Heart right ventricle (tissue), 16 donors: ENCODE measurements at regions not wholly inside any gene's neighbourhood (a gene's known extent, or its start where the extent isn't known, plus 50 kb on each side); places are given as distances from the start of the nearest gene placed in this dataset.

Experiments used
- ATAC-seq, 8 donors: fragments of 200-7000 bp; cut with Tn5 transposase; one replicate each; pipeline ENCODE4 v1.9.1; 2020; ENCODE audit warnings: mild to moderate bottlenecking in 8 of 8, moderate library complexity in 8 of 8, moderate number of reproducible peaks in 1 of 8
- DNase-seq, 2 donors: peaks; one replicate each; pipeline ENCODE4 v3.0.0-alpha.2; 2020
- H3K27ac ChIP-seq, 10 donors: fragments of 200-600 bp; sonication (generic) in 2 of 10; one replicate each; pipeline versions ENCODE4 v1.5.0 to v1.8.0; 2020 to 2022; ENCODE audit warnings: mild to moderate bottlenecking in 3 of 10
- H3K27me3 ChIP-seq, 7 donors: fragments of 200-600 bp; one replicate each; pipeline ENCODE4 v1.8.0; 2021 to 2022; ENCODE audit warnings: mild to moderate bottlenecking in 2 of 7
- H3K36me3 ChIP-seq, 9 donors: fragments of 200-600 bp; sonication (generic) in 1 of 9; one replicate each; pipeline versions ENCODE4 v1.5.0 to v1.8.0; 2020 to 2022; ENCODE audit warnings: mild to moderate bottlenecking in 2 of 9
- H3K4me1 ChIP-seq, 9 donors: fragments of 200-600 bp; sonication (generic) in 1 of 9; one replicate each; pipeline versions ENCODE4 v1.5.0 to v1.8.0; 2020 to 2022; ENCODE audit warnings: mild to moderate bottlenecking in 4 of 9
- H3K4me3 ChIP-seq, 10 donors: fragments of 200-600 bp; sonication (generic) in 2 of 10; one replicate each; pipeline versions ENCODE4 v1.5.0 to v1.8.0; 2020 to 2022; ENCODE audit warnings: mild to moderate bottlenecking in 7 of 10, moderate library complexity in 2 of 10
- H3K9me3 ChIP-seq, 11 donors: fragments of 200-600 bp in 10 of 11; sonication (generic) in 2 of 11; one replicate each; pipeline versions ENCODE4 v1.5.0 to v1.8.0; 2013 to 2022; ENCODE audit warnings: mild to moderate bottlenecking in 2 of 11, control low read depth in 1 of 11, moderate library complexity in 1 of 11
- CTCF ChIP-seq, 9 donors: fragments of 200-600 bp; sonication (generic) in 2 of 9; IDR thresholded peaks; one replicate each; pipeline versions ENCODE4 v1.5.0 to v1.8.0; 2021 to 2022; ENCODE audit warnings: antibody characterized with exemption in 9 of 9, mild to moderate bottlenecking in 5 of 9, moderate library complexity in 1 of 9
- WGBS, 2 donors: extraction: QIAGEN DNeasy Blood & Tissue Kit; methylation state at CpG; one replicate each; pipeline ENCODE4 v1.1.7; 2013; ENCODE audit warnings: inconsistent platforms in 1 of 2; 5-methylcytosine and 5-hydroxymethylcytosine counted together
- intact Hi-C, 10 donors: fragments of 100-400 bp; cut with DNase I; formaldehyde crosslinking; loops; one replicate each; pipeline versions ENCODE4 v1.11.1 to v1.14.2; 2022
- donor health status: Arrhythmogenic right ventricular cardiomyopathy.
- donor health status: ischemic (EF 13 %, LVEDD 7.1; RV severe dilation, severe dysfunction).
- donor health status: healthy with polysubstance abuse.
- donor health status: DM: no; HTN: yes; CAD: no.
- donor health status: DM: no; HTN: no; CAD: no.
- donor health status: ischemic (EF 25% LVEDD 6.9; RV normal size, moderate dysfunction).
- donor health status: ischemic (EF 25% LVEDD 5.7; RV mildly dilated, moderate dysfunction).
- donor health status: healthy.
- donor health status: DM: yes; HTN: yes; CAD: no.
- donor health status: Ischemic cardiomyopathy.
- donor health status: ischemic (EF 35%, LVEDD 5.7; RV mildly dilated, moderate dysfunction).
- donor health status: nonischemic (EF 11% LVEDD 7.7; RV severe dilation, severe dysfunction).
- donor health status: DM: yes; HTN: yes; CAD: no.
- donor health status: PGD.
- donor health status: ischemic (EF 29% LVEDD 5.4; RV normal size, mild dysfunction).
- donor health status: nonischemic (EF 23%, LVEDD 6.1; RV moderate dilation, normal function).

- H3K27me3 ChIP-seq: peaks cover 0 to 3% (median 0%) of the 10 kb centered on the region in 7 donors
- no peak for TF ChIP-seq CTCF (IDR thresholded peaks at IDR 0.05)
- H3K27ac ChIP-seq: no peak overlapping the region
- intact Hi-C loops: no loop called here
- ATAC-seq (no peak), DNase-seq (no peak)
- no peak overlapping the region for H3K4me3 ChIP-seq
- H3K4me1 ChIP-seq: no peaks in the 10 kb centered on the region
- H3K9me3 ChIP-seq: no peaks in the 10 kb centered on the region
- no peaks in the 10 kb centered on the region for H3K36me3 ChIP-seq
- WGBS, 2 donors: 75 to 79% methylated on average over 3 of the region's 3 CpGs
Measured at GRCh38 chr7:25759748-25760147, 392.2 kb upstream of the NFE2L3 start.

GRCh38 chr7:25762511-25763462 lies 389.2 kb upstream of the NFE2L3 start:
- no peak overlapping the region for H3K27ac ChIP-seq

DNA sequence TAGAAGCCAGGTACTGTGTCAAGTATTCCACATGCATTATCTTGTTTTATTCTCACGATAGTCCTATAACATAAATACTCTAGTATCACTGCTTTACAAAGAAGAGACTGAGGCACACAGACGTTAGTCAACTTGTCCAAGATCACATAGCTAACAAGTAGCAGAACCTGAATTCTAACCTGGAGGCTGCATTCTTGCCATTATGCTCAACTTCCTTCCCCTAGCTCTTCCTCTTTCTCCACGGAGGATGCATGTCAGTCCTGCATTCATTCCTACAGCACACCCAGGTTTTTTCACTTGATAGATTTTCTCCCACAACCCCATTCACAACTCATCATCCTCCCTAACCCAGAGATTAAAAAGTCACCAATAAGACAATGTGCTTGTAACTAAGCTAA lies 388.5 kb upstream of the NFE2L3 start:
- intact Hi-C loops: no loop called here
- Histone ChIP-seq H3K9me3 (no peaks in the 10 kb centered on the region), H3K27ac (no peak overlapping the region), H3K36me3 (no peaks in the 10 kb centered on the region), H3K4me1 (peaks cover 0 to 5% (median 0%) of the 10 kb centered on the region in 9 donors), H3K27me3 (peaks cover 0 to 2% (median 0%) of the 10 kb centered on the region in 7 donors), H3K4me3 (no peak overlapping the region)
- WGBS, 2 donors: 58 to 74% methylated on average over 3 of the region's 3 CpGs
- ATAC-seq (no peak), DNase-seq (no peak)
- TF ChIP-seq CTCF (IDR thresholded peaks at IDR 0.05): no peak

More at GRCh38 chr7:25762511-25763462, 389.2 kb upstream of the NFE2L3 start:
- Histone ChIP-seq H3K4me1 (peaks cover 0 to 5% (median 0%) of the 10 kb centered on the region in 9 donors), H3K36me3 (no peaks in the 10 kb centered on the region), H3K27me3 (peaks cover 0 to 3% (median 0%) of the 10 kb centered on the region in 7 donors), H3K4me3 (no peak overlapping the region), H3K9me3 (no peaks in the 10 kb centered on the region)
- DNase-seq (no peak), ATAC-seq (no peak)
- intact Hi-C loops: no loop called here
- whole genome bisulfite sequencing, 2 donors: 70 to 83% methylated on average over 12 of the region's 12 CpGs
- no peak for TF ChIP-seq CTCF (IDR thresholded peaks at IDR 0.05)

DNA sequence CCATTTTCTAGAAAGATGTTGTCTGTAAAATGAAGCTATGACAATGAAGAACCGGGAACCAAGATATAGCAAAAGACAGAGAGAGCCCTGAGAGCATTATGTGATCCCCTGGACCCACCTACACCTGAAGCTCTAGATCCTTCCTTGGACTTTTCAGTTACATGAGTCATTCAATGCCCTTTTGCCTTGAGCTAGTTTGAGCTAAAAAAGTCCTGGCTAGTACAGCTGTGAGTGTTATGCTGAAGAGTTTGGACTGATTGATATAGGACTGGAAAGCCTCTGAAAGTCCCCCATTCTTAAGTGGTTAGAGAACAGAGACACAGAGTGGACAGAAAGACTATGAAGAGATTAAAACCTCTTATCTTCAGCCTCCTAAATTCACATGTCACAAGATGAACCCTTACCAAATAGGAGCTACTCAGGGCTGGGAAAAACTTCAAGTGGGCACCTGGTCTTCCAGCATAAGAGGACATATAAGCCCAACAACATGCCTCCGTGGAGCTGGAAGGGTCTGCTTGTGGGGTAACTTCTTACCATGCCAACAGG lies 386.8 kb upstream of the NFE2L3 start:
- TF ChIP-seq CTCF (IDR thresholded peaks at IDR 0.05): no peak
- H3K27ac ChIP-seq: no peak overlapping the region
- no peak for DNase-seq
- peaks cover 0 to 5% (median 2%) of the 10 kb centered on the region in 9 donors for H3K4me1 ChIP-seq
- no peak overlapping the region for H3K4me3 ChIP-seq
- no peaks in the 10 kb centered on the region for H3K27me3 ChIP-seq
- no peak for ATAC-seq
- no peaks in the 10 kb centered on the region for H3K9me3 ChIP-seq
- intact Hi-C loops: no loop called here
- H3K36me3 ChIP-seq: no peaks in the 10 kb centered on the region
- 73 to 79% methylated on average over 2 of the region's 2 CpGs for WGBS, 2 donors
